Endothelial cell of umbilical vein (primary cell): ENCODE measurements at regions not wholly inside any gene's neighbourhood (a gene's known extent, or its start where the extent isn't known, plus 50 kb on each side); places are given as distances from the start of the nearest gene placed in this dataset.

Experiments used
- BruUV-seq: library from RNA; stranded (reverse); fragments of 400-500 nt; replicated peaks from 2 replicates; lab custom pipeline; 2021; lab: Mats Ljungman, UMichigan
- CTCF ChIA-PET: fragments of 300-600, 350-600 bp; sonication (Branson Sonifier 250); formaldehyde crosslinking; loops from one replicate; lab custom pipeline; 2021; ENCODE audit warnings: antibody characterized with exemption, inconsistent platforms; lab: Charles Lee
- POLR2A ChIA-PET: fragments of 300-600, 350-600 bp; sonication (Branson Sonifier 250); formaldehyde crosslinking; loops from one replicate; lab custom pipeline; 2021; ENCODE audit warnings: antibody characterized with exemption, inconsistent platforms; lab: Charles Lee
- DNase-seq: peaks from one replicate; pipeline ENCODE4 v3.0.0-alpha.2; 2011; ENCODE audit warnings: low read depth, low spot score
- FAIRE-seq: peaks from 2 replicates; lab custom pipeline; 2011; peaks lifted over from hg19 to GRCh38; lab: Jason Lieb, UNC
- H2AFZ ChIP-seq: 2 replicates; pipeline ENCODE4 v1.6.0; 2012; ENCODE audit warnings: low read depth, low read length, control low read depth, inconsistent platforms
- H3K27ac ChIP-seq: 2 replicates; pipeline ENCODE4 v1.5.1; 2011; ENCODE audit warnings: low read depth, mild to moderate bottlenecking, control low read depth, low read length, moderate library complexity; ENCODE audit not compliant: insufficient read depth
- H3K27me3 ChIP-seq, 2 experiments: 2 replicates each; pipeline versions ENCODE4 v1.6.0 to v1.6.1; 2011; ENCODE audit warnings: low read length in 2 of 2, mixed read lengths in 1 of 2; ENCODE audit not compliant: control insufficient read depth in 2 of 2, insufficient read depth in 2 of 2
- H3K36me3 ChIP-seq, 2 experiments: 2 replicates in 1 of 2; 3 replicates in 1 of 2; pipeline ENCODE4 v1.5.1; 2011; ENCODE audit warnings: low read length in 2 of 2, mild to moderate bottlenecking in 1 of 2, moderate library complexity in 1 of 2; ENCODE audit not compliant: control insufficient read depth in 2 of 2, insufficient read depth in 2 of 2; ENCODE audit errors: extremely low read depth in 1 of 2
- H3K4me1 ChIP-seq: 3 replicates; pipeline ENCODE4 v1.5.1; 2011; ENCODE audit warnings: mild to moderate bottlenecking, low read length; ENCODE audit not compliant: control insufficient read depth, insufficient read depth; ENCODE audit errors: extremely low read depth
- H3K4me2 ChIP-seq: 2 replicates; pipeline ENCODE4 v1.6.1; 2011; ENCODE audit warnings: low read length, control low read depth, mixed read lengths; ENCODE audit not compliant: insufficient read depth
- H3K4me3 ChIP-seq, 3 experiments: fragments of 200-600 bp in 1 of 3; sonication (generic), shearing (Covaris generic) in 1 of 3; replicated peaks in 1 of 3; 2 replicates each; pipeline ENCODE4 v1.5.1; 2011 to 2016; ENCODE audit warnings: control low read depth in 3 of 3, low read length in 3 of 3, mild to moderate bottlenecking in 2 of 3, inconsistent platforms in 1 of 3, low read depth in 1 of 3, moderate library complexity in 1 of 3; ENCODE audit not compliant: insufficient read depth in 1 of 3
- H3K79me2 ChIP-seq: 2 replicates; pipeline ENCODE4 v1.6.0; 2012; ENCODE audit warnings: low read length, inconsistent platforms; ENCODE audit not compliant: control insufficient read depth, insufficient read depth
- H3K9ac ChIP-seq: replicated peaks from 2 replicates; pipeline ENCODE3; 2011; ENCODE audit warnings: low read length, control low read depth; ENCODE audit not compliant: insufficient read depth; ENCODE audit errors: extremely low read depth
- H3K9me1 ChIP-seq: replicated peaks from 3 replicates; pipeline ENCODE4 v1.6.0; 2011; ENCODE audit warnings: mild to moderate bottlenecking, low read length; ENCODE audit not compliant: control insufficient read depth, insufficient read depth; ENCODE audit errors: extremely low read depth
- H3K9me3 ChIP-seq: replicated peaks from 2 replicates; pipeline ENCODE4 v1.5.1; 2012; ENCODE audit warnings: low read length, inconsistent platforms; ENCODE audit not compliant: control insufficient read depth, insufficient read depth
- H4K20me1 ChIP-seq: replicated peaks from 2 replicates; pipeline ENCODE3; 2011; ENCODE audit warnings: mild to moderate bottlenecking, low read length; ENCODE audit not compliant: control insufficient read depth, insufficient read depth; ENCODE audit errors: extremely low read depth
- EZH2 ChIP-seq: IDR thresholded peaks from 2 replicates; pipeline ENCODE4 v1.6.1; 2012; ENCODE audit warnings: borderline replicate concordance, low read depth, mild to moderate bottlenecking, moderate library complexity, low read length, inconsistent platforms; ENCODE audit not compliant: severe bottlenecking
- FOS ChIP-seq: IDR thresholded peaks from 2 replicates; pipeline ENCODE4 v1.6.1; 2011; ENCODE audit warnings: mild to moderate bottlenecking, low read length, moderate library complexity, borderline replicate concordance; ENCODE audit not compliant: insufficient read depth
- GATA2 ChIP-seq: IDR thresholded peaks from 2 replicates; pipeline ENCODE4 v1.7.0; 2011; ENCODE audit warnings: low read depth, mild to moderate bottlenecking, moderate library complexity, mixed read lengths, low read length; ENCODE audit not compliant: insufficient read length, insufficient read depth
- JUN ChIP-seq: IDR thresholded peaks from 2 replicates; pipeline ENCODE4 v1.6.1; 2011; ENCODE audit warnings: borderline replicate concordance, low read depth; ENCODE audit not compliant: insufficient read length, insufficient read depth
- MYC ChIP-seq: IDR thresholded peaks from one replicate; pipeline ENCODE4 v1.6.1; 2011; ENCODE audit warnings: mild to moderate bottlenecking, low read depth, low read length
- POLR2A ChIP-seq: IDR thresholded peaks from 2 replicates; pipeline ENCODE4 v1.6.1; 2012; ENCODE audit warnings: low read depth, mild to moderate bottlenecking, control low read depth, low read length
- POLR2AphosphoS5 ChIP-seq: IDR thresholded peaks from 2 replicates; pipeline ENCODE4 v1.6.1; 2012; ENCODE audit warnings: low read depth, mild to moderate bottlenecking, control low read depth, low read length, moderate library complexity; ENCODE audit not compliant: insufficient read depth
- dilution Hi-C: fragments of 300-500 bp; cut with MboI; formaldehyde crosslinking; loops from one replicate; pipeline ENCODE4 v1.15.0; 2019; ENCODE audit warnings: low sequenced_read_pairs; ENCODE audit not compliant: extremely low pct_ligation_motif_present
- intact Hi-C: fragments of 100-400 bp; cut with micrococcal nuclease; formaldehyde crosslinking; loops from one replicate; pipeline ENCODE4 v1.10.0; 2022
- TF ChIP-seq, protein P1 (sequence below): IDR thresholded peaks from 2 replicates; pipeline ENCODE4 v1.6.1; 2011; ENCODE audit not compliant: insufficient read depth, insufficient read length
- TF ChIP-seq, protein P2 (sequence below), 2 donors: IDR thresholded peaks; 1 replicate in 1 of 2; 2 replicates in 1 of 2; pipeline ENCODE4 v1.5.1; 2011; ENCODE audit warnings: low read length in 2 of 2, mild to moderate bottlenecking in 2 of 2, moderate library complexity in 2 of 2, control low read depth in 1 of 2, inconsistent platforms in 1 of 2, low read depth in 1 of 2; ENCODE audit not compliant: insufficient read depth in 1 of 2; ENCODE audit errors: extremely low read depth in 1 of 2

DNA sequence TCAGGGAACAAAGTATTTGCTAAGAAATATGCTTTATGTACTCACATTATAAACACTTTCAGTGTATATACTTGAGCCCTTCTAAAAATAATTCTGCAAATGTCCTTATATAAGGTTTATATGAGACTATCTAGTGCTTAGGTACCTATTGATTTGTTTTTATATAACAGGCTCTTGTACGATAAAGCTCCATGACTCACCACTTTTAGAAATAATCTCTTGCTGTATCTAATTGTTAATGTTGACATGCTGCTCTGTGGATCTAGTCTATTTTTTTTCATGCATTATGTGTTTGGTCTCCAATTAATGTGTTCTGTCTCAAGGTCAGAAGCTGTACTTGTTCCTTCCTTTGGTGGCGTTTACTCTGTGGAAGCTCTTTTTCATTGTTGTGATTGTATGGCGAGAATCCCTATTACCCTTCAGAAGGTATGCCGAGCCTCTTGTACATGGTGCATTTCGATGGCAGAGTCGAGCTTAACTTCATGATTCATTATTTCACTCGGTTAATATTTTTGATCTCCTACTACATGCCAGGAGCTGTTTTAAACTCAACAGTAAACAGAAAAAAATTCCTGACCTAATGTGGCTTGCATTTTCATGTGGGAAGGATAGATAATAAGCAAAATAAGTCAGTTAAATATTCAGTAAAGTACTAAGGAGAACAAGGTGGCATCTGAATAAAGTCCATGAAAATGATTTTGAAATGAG, 361.6 kb downstream of the COG6 start:
- Histone ChIP-seq H3K27ac (no peak overlapping the region), H3K9me1 (no peaks in the 10 kb centered on the region), H3K4me3 (no peak overlapping the region), H4K20me1 (no peaks in the 10 kb centered on the region), H3K9ac (no peak overlapping the region), H3K79me2 (no peaks in the 10 kb centered on the region), H3K9me3 (no peaks in the 10 kb centered on the region), H3K27me3 (no peaks in the 10 kb centered on the region), H3K4me1 (peaks cover 2% of the 10 kb centered on the region), H3K4me2 (no peak overlapping the region), H2AFZ (no peak overlapping the region), H3K36me3 (no peaks in the 10 kb centered on the region)
- ChIA-PET POLR2A (no interaction called here), CTCF (interaction anchor here (0.6 to 1.7 kb wide), 10 partner anchors 14 to 732 kb away, joined by 3 to 7 read pairs (median 3); no protein-coding TSS in a partner anchor)
- intact Hi-C loops (no loop called here), dilution Hi-C loops (no loop called here)
- TF ChIP-seq GATA2 = no peak
- TF ChIP-seq JUN = peak; percentile 31
- peak; percentile 73 for DNase-seq
- no TSS peak for BruUV-seq
- no peak for FAIRE-seq

DNA sequence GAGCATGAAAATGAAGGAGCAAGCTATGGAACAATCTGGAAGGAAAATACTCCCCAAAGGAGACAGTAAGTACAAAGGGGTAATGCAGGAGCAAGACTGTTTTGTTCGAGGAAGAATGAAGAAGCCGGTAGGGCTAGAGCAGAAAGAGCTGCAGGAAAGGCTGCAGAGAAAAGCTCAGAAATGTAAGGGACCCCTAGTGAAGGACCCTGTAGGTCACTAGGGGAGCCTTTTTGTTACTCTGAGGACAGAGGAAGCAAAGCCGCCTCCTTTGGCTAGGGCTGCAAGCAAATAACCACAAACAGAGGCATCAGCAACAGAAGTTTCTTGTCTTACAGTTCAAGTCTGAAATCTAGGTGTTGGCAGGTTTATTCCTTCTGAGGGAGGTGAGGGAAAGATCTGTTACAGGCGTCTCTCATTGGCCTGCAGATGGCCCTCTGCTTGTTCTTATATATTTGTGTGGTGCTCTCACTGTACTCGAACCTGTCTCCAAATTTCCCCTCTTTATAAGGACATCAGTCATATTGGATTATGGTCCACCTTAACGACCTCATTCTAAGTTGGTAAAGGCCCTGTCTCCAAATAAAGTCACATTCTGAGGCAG, 362.3 kb downstream of the COG6 start:
- H3K79me2 ChIP-seq = no peaks in the 10 kb centered on the region
- BruUV-seq = no TSS peak
- no peaks in the 10 kb centered on the region for H4K20me1 ChIP-seq
- H3K27me3 ChIP-seq = no peaks in the 10 kb centered on the region
- ChIA-PET CTCF (interaction anchor here (0.7 to 1.3 kb wide), 6 partner anchors 13 to 732 kb away, joined by 3 to 7 read pairs (median 3); no protein-coding TSS in a partner anchor), POLR2A (no interaction called here)
- dilution Hi-C loops = no loop called here
- intact Hi-C loops = no loop called here
- H3K9ac ChIP-seq = no peak overlapping the region
- H3K27ac ChIP-seq = no peak overlapping the region
- H3K9me1 ChIP-seq = no peaks in the 10 kb centered on the region
- no peak overlapping the region for H3K4me3 ChIP-seq
- H3K9me3 ChIP-seq = no peaks in the 10 kb centered on the region
- no peaks in the 10 kb centered on the region for H3K36me3 ChIP-seq
- no peak for DNase-seq
- H2AFZ ChIP-seq = no peak overlapping the region
- no peak overlapping the region for H3K4me2 ChIP-seq
- TF ChIP-seq FOS (no peak), GATA2 (no peak), MYC (no peak), POLR2A (no peak), POLR2AphosphoS5 (no peak), EZH2 (no peak), JUN (no peak)
- TF ChIP-seq, protein P1, sequence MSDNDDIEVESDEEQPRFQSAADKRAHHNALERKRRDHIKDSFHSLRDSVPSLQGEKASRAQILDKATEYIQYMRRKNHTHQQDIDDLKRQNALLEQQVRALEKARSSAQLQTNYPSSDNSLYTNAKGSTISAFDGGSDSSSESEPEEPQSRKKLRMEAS = no peak
- TF ChIP-seq, protein P2, sequence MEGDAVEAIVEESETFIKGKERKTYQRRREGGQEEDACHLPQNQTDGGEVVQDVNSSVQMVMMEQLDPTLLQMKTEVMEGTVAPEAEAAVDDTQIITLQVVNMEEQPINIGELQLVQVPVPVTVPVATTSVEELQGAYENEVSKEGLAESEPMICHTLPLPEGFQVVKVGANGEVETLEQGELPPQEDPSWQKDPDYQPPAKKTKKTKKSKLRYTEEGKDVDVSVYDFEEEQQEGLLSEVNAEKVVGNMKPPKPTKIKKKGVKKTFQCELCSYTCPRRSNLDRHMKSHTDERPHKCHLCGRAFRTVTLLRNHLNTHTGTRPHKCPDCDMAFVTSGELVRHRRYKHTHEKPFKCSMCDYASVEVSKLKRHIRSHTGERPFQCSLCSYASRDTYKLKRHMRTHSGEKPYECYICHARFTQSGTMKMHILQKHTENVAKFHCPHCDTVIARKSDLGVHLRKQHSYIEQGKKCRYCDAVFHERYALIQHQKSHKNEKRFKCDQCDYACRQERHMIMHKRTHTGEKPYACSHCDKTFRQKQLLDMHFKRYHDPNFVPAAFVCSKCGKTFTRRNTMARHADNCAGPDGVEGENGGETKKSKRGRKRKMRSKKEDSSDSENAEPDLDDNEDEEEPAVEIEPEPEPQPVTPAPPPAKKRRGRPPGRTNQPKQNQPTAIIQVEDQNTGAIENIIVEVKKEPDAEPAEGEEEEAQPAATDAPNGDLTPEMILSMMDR (IDR thresholded peaks at IDR 0.05; ENCODE audit: extremely low read depth in 1 of 2, insufficient read depth in 1 of 2, low read depth in 1 of 2, low read length in 2 of 2) = no peak
- H3K4me1 ChIP-seq = peaks cover 2% of the 10 kb centered on the region
- FAIRE-seq = no peak
